Common myeloid progenitor, CD34-positive (primary cell): ENCODE measurements at regions not wholly inside any gene's neighbourhood (a gene's known extent, or its start where the extent isn't known, plus 50 kb on each side); places are given as distances from the start of the nearest gene placed in this dataset.

Source experiments
- CTCF ChIA-PET: fragments of 350-600 bp; sonication (Branson Sonifier 250); formaldehyde crosslinking; loops from one replicate; lab custom pipeline; 2021; ENCODE audit warnings: antibody characterized with exemption; lab: Charles Lee
- POLR2A ChIA-PET: fragments of 350-600 bp; sonication (Branson Sonifier 250); formaldehyde crosslinking; loops from one replicate; lab custom pipeline; 2021; ENCODE audit warnings: antibody characterized with exemption; lab: Charles Lee
- DNase-seq, 3 donors: peaks; one replicate each; pipeline versions ENCODE4 v3.0.0 to v3.0.0-alpha.2; 2013
- H3K27ac ChIP-seq, 2 experiments: 1 replicate in 1 of 2; 2 replicates in 1 of 2; pipeline ENCODE4 v1.7.0; 2013; ENCODE audit warnings: inconsistent platforms in 2 of 2, low read length in 2 of 2, mild to moderate bottlenecking in 2 of 2, low read depth in 1 of 2, moderate library complexity in 1 of 2; ENCODE audit not compliant: severe bottlenecking in 2 of 2, insufficient read depth in 1 of 2, poor library complexity in 1 of 2
- H3K27me3 ChIP-seq, 5 experiments: replicated peaks in 2 of 5; 1 replicate in 3 of 5; 2 replicates in 2 of 5; pipeline versions ENCODE4 v1.6.1 to v1.7.0; 2013; ENCODE audit warnings: low read length in 4 of 5, mild to moderate bottlenecking in 2 of 5, moderate library complexity in 2 of 5, inconsistent platforms in 1 of 5; ENCODE audit not compliant: insufficient read depth in 5 of 5, control insufficient read depth in 4 of 5
- H3K36me3 ChIP-seq, 4 experiments: 1 replicate in 2 of 4; 2 replicates in 2 of 4; pipeline versions ENCODE4 v1.6.1 to v1.7.0; 2013; ENCODE audit warnings: low read length in 3 of 4, control low read depth in 1 of 4, mild to moderate bottlenecking in 1 of 4; ENCODE audit not compliant: control insufficient read depth in 4 of 4, insufficient read depth in 4 of 4
- H3K4me1 ChIP-seq, 4 experiments: 1 replicate in 3 of 4; 2 replicates in 1 of 4; pipeline versions ENCODE4 v1.6.1 to v1.7.1; 2013; ENCODE audit warnings: low read length in 3 of 4, mild to moderate bottlenecking in 3 of 4, control low read depth in 1 of 4, inconsistent platforms in 1 of 4, moderate library complexity in 1 of 4; ENCODE audit not compliant: control insufficient read depth in 4 of 4, insufficient read depth in 4 of 4; ENCODE audit errors: control extremely low read depth in 1 of 4
- H3K4me3 ChIP-seq, 7 experiments: 1 replicate in 4 of 7; 2 replicates in 3 of 7; pipeline versions ENCODE4 v1.5.1 to v1.7.0; 2013; ENCODE audit warnings: mild to moderate bottlenecking in 7 of 7, low read length in 6 of 7, moderate library complexity in 6 of 7, inconsistent platforms in 2 of 7, low read depth in 2 of 7, control low read depth in 1 of 7; ENCODE audit not compliant: insufficient read depth in 4 of 7, control insufficient read depth in 1 of 7; ENCODE audit errors: extremely low read depth in 1 of 7
- H3K9me3 ChIP-seq, 5 experiments: 1 replicate in 4 of 5; 2 replicates in 1 of 5; pipeline versions ENCODE4 v1.6.1 to v1.7.1; 2013; ENCODE audit warnings: low read length in 4 of 5, mild to moderate bottlenecking in 2 of 5, inconsistent platforms in 1 of 5, low read depth in 1 of 5, moderate library complexity in 1 of 5; ENCODE audit not compliant: control insufficient read depth in 4 of 5, insufficient read depth in 2 of 5; ENCODE audit errors: control extremely low read depth in 1 of 5
- WGBS: methylation state at CpG from one replicate; pipeline ENCODE4 v1.1.5; 2013; ENCODE audit not compliant: insufficient coverage; 5-methylcytosine and 5-hydroxymethylcytosine counted together

DNA sequence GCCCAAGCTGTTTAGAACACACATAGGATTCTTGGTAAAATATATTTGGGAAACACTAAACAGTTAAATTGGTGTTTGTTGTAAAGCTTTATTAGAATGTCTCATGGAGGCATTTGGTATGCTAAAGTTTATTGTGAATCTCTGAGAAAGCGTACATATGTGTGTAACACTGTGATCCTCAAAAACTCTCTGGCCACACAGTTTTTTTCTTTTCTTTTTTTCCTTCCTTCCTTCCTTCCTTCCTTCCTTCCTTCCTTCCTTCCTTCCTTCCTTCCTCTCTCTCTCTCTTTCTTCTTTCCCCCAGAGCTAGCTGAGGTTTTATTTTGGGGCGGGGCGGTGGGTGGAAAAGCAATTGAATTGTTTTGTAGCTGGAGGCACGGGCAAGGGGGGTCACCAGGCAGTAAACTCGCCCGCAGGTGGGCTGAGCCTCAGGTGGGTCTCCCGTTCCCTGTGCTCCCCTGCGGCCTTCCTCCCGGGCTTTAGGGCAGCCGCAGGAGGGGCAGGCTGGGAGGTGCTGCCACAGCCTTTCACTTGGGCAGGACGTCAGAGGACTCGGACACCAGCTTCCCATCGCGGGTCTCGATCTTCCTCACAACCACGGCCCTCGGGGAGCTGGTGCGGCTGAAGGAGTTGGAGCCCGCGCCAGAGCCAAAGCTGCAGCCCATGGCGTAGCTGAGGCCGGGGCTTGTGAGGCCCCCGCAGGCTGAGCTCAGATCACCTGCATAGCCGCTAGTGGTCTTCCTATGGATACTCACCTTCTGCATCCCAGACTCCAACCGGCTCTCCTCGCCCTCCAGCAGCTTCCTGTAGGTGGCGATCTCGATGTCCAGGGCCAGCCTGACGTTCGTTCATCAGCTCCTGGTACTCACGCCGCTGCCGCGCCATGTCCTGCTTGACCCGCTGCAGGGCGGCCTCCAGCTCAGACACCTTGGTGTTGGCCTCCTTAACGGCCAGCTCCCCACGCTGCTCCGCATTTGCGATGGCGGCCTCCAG, 459.0 kb downstream of the GATA3 start:
- Histone ChIP-seq H3K4me3 (no peak overlapping the region), H3K27ac (no peak overlapping the region), H3K27me3 (no peaks in the 10 kb centered on the region), H3K36me3 (no peaks in the 10 kb centered on the region), H3K4me1 (no peaks in the 10 kb centered on the region), H3K9me3 (no peaks in the 10 kb centered on the region)
- ChIA-PET POLR2A (no interaction called here), CTCF (no interaction called here)
- 91% methylated on average over 36 of the region's 41 CpGs for WGBS
- no peak for DNase-seq

DNA sequence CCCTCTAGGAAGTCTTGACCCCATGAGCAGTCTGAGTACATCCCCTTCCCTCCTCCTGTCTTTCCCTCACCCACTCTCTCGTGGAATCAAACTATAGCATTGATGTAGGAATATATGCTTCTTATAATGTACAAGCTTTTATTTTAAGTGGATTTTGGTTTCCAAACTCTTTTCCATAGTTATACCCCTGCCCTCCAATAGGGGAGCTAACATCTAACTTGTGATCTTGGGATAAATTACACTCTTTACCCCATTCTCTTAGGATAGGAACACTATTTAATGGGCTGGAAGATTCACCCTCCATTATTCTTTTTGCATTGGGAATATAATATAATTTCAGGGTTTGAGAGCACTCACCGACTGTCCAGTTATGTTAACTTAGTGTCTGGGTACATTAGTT, 465.9 kb downstream of the GATA3 start:
- CTCF ChIA-PET, result interaction anchor here (1.3 kb wide), 1 partner anchor 32 kb away, joined by 3 read pairs; no protein-coding TSS in a partner anchor
- H3K4me1 ChIP-seq, result no peaks in the 10 kb centered on the region
- no peaks in the 10 kb centered on the region for H3K27me3 ChIP-seq
- DNase-seq, result no peak
- H3K9me3 ChIP-seq, result peaks cover 0 to 7% (median 0%) of the 10 kb centered on the region in 5 experiments
- no peak overlapping the region for H3K27ac ChIP-seq
- WGBS, result 90% methylated on average over 1 of the region's 2 CpGs
- no peaks in the 10 kb centered on the region for H3K36me3 ChIP-seq
- no peak overlapping the region for H3K4me3 ChIP-seq
- POLR2A ChIA-PET, result no interaction called here

DNA sequence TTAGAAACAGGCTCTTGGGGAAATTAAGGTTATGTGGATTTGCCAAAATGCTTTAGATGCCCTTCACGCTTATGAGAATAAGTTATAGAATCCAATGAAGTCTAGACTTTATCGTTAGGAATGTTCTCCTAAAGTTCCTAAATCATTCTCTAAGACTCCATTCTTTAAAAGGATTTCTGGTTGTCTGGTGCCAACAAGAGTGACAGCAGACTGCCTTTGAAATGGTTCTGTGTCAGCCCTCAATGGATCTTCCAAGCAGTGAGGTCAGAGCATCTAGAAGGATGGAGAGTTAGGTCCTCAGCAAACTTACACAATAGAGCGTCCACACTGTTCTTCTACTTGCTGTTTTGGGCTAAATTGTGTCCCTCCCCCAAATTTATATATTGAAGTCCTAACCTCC, 473.3 kb downstream of the GATA3 start:
- Histone ChIP-seq H3K9me3 (peaks cover 0 to 3% (median 0%) of the 10 kb centered on the region in 5 experiments), H3K27me3 (peaks cover 0 to 4% (median 2%) of the 10 kb centered on the region in 5 experiments), H3K4me1 (no peaks in the 10 kb centered on the region), H3K36me3 (no peaks in the 10 kb centered on the region), H3K4me3 (no peak overlapping the region), H3K27ac (no peak overlapping the region)
- DNase-seq, result no peak
- ChIA-PET CTCF (interaction anchor here (1.3 kb wide), 1 partner anchor 13 kb away, joined by 3 read pairs; no protein-coding TSS in a partner anchor), POLR2A (no interaction called here)
- no CpG with 5 or more reads among the region's 3 CpGs for WGBS

DNA sequence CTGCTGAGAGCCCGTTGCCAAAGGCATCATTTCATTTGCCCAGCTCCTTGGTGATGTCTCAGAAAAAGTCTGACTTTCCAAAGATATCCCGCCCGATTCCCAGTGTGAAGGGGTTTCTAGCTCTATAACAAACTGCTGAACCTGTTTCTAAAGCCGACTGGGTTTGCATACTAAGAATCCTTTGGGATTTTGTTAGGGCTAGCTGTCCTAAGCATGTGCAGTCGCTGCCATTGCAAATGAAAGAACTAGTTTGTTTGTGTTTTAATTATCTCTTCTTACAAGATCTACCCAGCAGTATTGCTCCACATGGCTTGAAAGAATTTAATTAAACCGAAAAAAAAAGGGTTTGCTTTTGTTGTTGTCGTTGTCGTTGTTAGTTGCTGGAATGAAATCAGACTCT, 476.6 kb downstream of the GATA3 start:
- Histone ChIP-seq H3K4me3 (no peak overlapping the region), H3K36me3 (no peaks in the 10 kb centered on the region), H3K27me3 (peaks cover 0 to 9% (median 4%) of the 10 kb centered on the region in 5 experiments), H3K27ac (no peak overlapping the region), H3K4me1 (no peaks in the 10 kb centered on the region), H3K9me3 (peaks cover 0 to 3% (median 0%) of the 10 kb centered on the region in 5 experiments)
- DNase-seq, result no peak
- WGBS, result 96% methylated on average over 4 of the region's 8 CpGs
- ChIA-PET CTCF (no interaction called here), POLR2A (no interaction called here)

DNA sequence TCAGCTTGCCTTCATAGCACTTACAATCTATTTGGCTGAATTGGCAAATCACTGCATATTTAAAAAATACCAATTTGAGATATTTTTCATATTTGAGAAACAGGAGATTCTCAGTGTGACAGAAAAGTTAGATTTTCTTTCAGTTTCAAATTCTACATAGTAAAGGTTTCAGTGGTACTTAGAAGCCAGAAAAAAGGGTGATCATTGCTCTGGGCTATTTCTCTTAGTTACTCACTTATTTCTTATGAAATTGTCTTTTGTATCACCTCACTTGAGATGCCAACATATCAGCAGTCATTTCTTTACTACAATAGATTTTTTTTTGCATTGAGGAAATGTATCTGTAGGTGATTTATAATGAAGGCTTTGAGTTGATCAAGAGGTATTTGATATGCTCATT, 478.2 kb downstream of the GATA3 start:
- Histone ChIP-seq H3K4me1 (no peaks in the 10 kb centered on the region), H3K27ac (no peak overlapping the region), H3K36me3 (no peaks in the 10 kb centered on the region), H3K4me3 (no peak overlapping the region), H3K9me3 (peaks cover 0 to 1% (median 0%) of the 10 kb centered on the region in 5 experiments), H3K27me3 (peaks cover 0 to 6% (median 4%) of the 10 kb centered on the region in 5 experiments)
- ChIA-PET CTCF (no interaction called here), POLR2A (no interaction called here)
- no peak for DNase-seq

DNA sequence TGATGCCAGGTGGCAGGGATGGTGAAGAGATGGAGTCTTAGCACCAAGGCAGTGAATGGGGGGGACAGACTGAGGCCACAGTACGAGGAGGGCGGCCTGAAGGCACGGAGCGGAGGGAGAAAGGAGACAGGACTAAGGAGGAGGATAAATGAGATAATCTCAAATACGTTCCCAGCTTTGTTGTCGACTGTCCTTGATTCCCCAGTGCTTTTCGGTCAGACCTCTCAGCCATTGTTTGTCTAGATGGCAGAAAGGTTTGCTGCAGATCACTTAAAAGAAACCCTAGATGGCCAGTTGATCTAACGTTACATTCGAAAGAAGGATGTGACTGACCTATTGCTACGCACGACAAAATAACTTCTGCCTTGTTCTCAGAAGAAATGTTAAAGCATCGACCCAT, 479.0 kb downstream of the GATA3 start:
- Histone ChIP-seq H3K4me3 (no peak overlapping the region), H3K9me3 (no peaks in the 10 kb centered on the region), H3K36me3 (no peaks in the 10 kb centered on the region), H3K27ac (no peak overlapping the region), H3K27me3 (peaks cover 0 to 6% (median 4%) of the 10 kb centered on the region in 5 experiments), H3K4me1 (no peaks in the 10 kb centered on the region)
- DNase-seq, result no peak
- ChIA-PET POLR2A (no interaction called here), CTCF (no interaction called here)
- 98% methylated on average over 11 of the region's 12 CpGs for WGBS

DNA sequence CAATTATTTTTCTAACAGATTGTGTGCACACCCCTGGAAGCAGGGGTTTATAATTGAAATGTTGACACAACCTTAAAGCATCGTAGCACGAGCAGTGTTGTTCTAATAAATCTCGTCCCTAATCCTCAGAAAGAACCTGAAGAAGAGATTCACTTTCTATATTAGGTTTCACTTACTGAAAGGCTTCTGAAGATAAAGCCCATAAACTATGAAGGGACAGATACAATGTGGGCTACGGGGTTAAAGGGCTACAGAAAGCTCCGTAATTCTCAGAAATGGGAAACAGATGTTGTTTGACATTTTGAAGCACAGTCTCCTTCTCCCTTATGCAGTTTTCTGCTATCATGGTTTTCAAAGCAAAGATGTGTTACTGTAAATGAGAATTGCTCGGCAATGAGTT, 479.6 kb downstream of the GATA3 start:
- no peak overlapping the region for H3K4me3 ChIP-seq
- ChIA-PET POLR2A (no interaction called here), CTCF (no interaction called here)
- H3K27me3 ChIP-seq, result peaks cover 0 to 6% (median 4%) of the 10 kb centered on the region in 5 experiments
- no peaks in the 10 kb centered on the region for H3K36me3 ChIP-seq
- no peak for DNase-seq
- peaks cover 0 to 2% (median 0%) of the 10 kb centered on the region in 5 experiments for H3K9me3 ChIP-seq
- no peaks in the 10 kb centered on the region for H3K4me1 ChIP-seq
- no peak overlapping the region for H3K27ac ChIP-seq
- 85% methylated on average over 5 of the region's 6 CpGs for WGBS
